ENCODE measurements at regions not wholly inside any gene's neighbourhood (a gene's known extent, or its start where the extent isn't known, plus 50 kb on each side); places are given as distances from the start of the nearest gene placed in this dataset.
"Not testable (repeated sequence)": the region's sequence is repeated elsewhere in the genome, so short reads cannot be mapped to it uniquely, and the experiment has no call there.

DNA sequence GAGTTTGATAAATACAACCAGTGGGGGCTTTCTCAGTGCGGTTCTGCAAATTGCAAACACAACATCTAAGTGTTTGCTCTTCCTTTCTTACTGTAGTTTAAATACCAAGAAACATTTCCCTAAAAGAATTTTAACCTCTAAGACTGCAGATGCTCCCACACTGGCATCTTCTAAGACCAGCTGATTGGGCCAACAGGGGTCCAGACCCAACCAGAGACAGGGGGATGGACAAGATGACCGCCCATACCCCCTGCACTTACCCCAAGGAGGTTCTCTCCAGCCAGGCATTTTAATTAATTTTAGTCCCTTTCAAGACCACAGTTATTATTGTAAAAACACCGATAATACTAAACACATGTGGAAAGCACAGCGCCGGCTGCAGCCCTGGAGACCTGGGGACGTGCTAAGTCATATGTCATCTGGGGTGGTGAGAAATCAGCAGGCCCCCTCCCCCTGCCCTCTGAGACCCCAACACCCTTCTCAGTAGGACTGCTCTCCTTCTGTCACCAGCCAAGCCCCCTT is 242.3 kb downstream of the SOX9 start:
- DNase-seq (ENCODE audit: low read depth, low spot score): no peak

DNA sequence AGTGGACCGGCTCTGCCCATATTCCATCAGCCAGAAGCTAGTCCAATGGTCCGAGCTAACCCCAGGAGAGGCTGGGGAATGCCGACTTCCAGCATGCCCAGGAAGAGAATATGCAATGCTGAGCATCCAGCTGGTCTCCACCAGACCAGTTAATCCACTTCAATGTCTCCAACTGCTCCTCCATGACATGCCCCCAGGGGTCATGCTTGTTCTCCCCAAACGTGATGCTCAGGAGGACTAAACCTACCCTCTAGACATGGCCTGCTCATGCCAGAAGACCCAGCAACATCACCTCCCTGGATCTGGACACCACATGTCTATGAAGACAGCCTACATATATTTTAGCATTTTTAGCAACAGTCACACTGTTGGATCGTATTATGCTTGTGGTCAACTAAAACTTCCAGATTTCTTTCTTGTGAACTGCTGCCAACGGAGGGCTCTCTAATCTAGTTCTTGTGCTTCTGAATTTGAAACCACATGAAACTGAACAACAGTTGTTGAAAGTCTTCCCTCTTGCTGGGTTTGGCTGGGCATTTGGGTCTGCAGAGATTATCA is 245.1 kb downstream of the SOX9 start:
- no peak for DNase-seq (ENCODE audit: low read depth, low spot score)

GRCh38 chr17:72366626-72367025 is 245.8 kb downstream of the SOX9 start:
- no peak for DNase-seq (ENCODE audit: low read depth, low spot score)

GRCh38 chr17:72368191-72368590 is 247.4 kb downstream of the SOX9 start:
- no peak for DNase-seq (ENCODE audit: low read depth, low spot score)

DNA sequence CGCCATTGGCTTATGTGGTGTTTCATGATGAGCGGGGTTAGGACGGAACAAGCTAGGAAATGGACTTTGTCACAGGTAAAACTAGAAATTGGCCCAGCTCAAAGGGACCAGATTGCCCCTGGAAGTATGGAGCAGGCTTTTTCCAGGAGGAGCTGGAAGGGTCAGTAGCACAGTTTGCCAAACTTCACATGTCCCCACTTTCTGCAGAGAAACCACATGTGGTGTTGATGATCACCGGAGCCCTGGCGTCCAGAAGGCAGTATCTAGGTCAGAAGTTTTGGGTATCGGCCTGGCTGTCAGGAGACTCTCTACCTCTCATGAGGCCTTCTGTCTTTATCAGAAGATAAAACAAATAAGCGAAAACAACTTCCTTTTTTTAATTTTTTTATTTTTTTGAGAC is 248.5 kb downstream of the SOX9 start:
- no peak for DNase-seq (ENCODE audit: low read depth, low spot score)

DNA sequence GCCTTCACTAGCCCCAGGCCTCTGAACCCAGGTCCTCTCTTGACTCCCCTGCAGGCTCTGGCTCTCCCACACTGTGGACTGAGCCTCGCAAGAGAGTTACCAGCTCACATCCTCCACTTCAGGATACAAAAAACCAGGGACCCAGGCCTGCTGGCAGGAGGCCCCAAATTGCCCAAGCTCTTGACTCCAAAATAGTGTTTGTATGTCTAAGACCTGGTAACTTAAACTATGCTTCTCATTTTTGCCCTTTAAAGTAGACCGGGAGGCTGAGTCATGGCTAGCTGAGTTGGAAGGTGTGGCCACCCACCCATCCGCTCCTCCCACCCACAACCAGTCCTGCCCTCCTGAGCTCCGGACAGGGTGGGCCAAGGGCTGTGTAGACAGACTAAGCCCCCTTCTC is 250.0 kb downstream of the SOX9 start:
- no peak for DNase-seq (ENCODE audit: low read depth, low spot score)

GRCh38 chr17:72372185-72372584 is 251.4 kb downstream of the SOX9 start:
- no peak for DNase-seq (ENCODE audit: low read depth, low spot score)

DNA sequence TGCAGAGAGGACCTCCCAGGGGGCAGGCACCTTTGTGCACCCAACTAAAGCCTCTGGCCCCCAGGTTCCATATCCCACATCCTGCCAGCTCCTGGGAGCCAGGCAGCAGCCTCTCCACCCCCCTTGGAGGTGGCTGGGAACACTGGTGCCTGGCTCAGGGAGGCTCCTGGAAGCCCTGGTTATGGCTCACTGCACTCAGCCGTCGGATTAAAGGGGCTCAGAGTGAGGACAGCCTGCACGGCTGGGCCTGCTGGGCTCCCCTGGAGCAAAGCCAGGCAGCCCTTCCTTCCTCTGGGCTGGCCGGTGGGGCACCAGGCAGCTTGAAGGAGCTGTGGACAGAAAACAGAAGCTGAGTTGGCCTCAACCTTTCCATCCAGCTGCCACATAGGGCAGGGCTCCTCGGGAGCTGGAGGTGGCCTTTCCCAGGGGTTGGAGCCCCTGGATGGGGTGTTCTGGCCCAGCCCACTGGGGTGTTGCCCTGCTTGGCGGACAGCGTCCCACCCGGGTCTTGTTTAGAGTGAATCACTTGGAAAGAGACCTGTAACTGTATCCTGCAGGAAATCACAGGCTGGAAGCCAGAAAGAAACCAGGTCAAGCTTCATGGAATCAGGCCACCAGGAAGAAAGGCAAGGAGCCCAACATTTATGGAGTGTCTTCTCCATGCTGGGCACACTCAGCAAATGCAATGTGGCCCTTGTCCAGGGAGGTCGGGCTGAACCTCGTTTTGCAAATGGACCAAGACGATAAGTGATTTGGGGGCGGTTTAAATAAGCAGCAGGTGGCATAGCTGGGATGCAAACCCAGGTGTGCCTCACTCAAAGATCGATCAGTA is 253.3 kb downstream of the SOX9 start:
- no peak for DNase-seq (ENCODE audit: low read depth, low spot score)

DNA sequence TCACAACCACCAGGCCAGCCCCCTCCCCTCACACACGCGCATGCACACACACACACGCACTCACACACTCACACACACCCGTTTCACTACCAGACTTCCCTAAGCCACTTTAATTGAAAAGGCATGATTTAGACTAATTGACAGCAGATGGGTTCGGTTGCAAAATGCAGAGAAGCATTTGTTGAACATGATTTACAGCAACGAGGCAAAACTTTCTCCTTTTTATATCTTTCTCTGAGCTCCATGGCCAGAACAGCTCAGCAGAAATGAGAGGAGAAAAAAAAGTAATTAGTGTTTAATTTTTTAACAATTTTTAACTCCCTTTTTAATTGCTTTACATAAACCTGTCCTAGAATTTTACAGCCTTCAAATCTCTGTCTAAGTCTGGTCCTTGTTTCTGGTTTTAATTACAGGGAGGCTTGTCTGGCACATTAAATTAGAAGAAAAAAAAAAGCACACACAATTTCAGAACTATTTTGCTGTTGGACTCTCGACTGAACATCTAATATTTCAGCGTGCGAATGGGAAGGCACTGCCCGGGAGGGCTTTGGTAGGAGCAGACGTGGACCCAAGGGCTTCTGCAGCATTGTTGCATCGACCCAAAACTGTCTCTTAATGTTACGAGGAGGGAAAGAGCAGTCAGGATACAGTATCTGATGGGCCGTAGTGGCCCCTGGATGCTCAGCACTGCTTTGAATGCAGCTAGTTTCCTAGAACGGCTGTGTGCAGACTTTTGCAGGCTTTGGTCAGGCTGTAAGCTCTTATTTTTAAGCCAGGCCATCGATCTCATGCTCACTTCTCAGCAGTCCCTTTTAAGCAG is 255.9 kb downstream of the SOX9 start:
- DNase-seq (ENCODE audit: low read depth, low spot score): no peak

DNA sequence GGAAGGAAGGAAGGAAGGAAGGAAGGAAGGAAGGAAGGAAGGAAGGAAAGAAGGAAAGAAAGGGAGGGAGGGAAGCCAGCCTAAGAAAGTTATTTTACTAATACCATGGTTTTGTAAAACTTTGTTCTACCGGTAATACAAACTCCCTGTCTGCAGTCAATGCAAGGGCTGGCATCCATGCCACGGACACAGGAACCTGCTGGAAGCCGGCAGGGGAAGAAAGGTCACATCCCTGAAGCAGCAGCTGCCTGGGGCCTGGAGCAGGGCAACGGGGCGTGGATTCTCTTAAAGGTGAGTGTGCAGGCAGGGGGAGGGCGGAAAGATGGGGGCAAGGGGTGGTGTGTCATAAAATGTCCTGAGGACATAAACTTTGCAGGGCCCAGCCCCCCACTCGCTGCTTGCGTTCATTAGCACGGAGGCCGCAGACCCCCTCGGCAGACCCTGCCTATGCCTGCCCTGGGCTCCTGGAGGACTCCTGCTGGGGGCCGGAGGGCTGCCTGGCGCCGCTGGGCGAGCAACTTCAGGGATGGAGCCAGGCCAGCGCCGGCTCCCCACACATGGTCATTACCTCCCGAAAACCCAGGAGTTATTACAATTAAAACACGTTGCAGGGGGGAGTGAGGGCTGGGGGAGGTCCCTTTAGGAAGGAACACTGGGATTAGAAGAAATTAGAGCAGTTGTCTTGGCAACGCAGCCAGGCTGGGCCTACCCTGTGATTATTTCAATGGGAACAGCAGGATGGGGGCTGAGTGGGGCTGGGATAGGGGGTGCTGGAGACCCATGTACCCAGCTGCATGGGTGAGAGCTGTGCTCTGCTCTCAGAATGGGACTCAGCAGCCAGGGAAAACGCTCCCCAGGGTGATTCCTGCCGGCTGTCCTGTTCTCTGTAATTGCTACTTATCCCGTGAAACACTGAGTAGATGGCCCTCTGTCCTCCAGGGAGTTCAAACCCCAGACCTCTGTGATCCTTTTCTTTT is 257.9 kb downstream of the SOX9 start:
- DNase-seq (ENCODE audit: low read depth, low spot score): no peak

DNA sequence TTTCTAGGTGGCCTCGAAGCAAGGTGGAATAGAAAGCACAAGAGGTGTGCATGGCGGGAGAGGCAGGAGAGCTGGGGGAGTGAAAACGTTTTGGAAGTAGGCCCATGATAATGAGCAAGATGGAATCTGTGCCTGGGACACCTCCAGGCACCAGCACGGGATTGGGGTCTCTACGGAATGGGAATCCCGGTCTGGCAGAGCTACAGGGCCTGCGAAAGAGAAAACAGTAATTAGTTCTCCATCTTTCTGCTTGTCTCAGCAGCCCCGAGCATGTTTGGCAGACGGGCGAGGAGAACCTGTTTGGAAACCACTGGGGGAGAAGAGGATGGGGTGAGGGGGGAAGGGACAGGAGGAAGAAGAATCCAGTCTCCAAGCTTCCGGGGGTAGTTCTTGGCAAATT is 258.7 kb downstream of the SOX9 start:
- DNase-seq (ENCODE audit: low read depth, low spot score): no peak

- DNase-seq (ENCODE audit: low read depth, low spot score): no peak
Observed at GRCh38 chr17:72380120-72380519, 259.3 kb downstream of the SOX9 start.

- no peak for DNase-seq (ENCODE audit: low read depth, low spot score)
Observed at GRCh38 chr17:72380737-72381136, 259.9 kb downstream of the SOX9 start.

- no peak for DNase-seq (ENCODE audit: low read depth, low spot score)
Observed at GRCh38 chr17:72381597-72382397, 261.0 kb downstream of the SOX9 start.

DNA sequence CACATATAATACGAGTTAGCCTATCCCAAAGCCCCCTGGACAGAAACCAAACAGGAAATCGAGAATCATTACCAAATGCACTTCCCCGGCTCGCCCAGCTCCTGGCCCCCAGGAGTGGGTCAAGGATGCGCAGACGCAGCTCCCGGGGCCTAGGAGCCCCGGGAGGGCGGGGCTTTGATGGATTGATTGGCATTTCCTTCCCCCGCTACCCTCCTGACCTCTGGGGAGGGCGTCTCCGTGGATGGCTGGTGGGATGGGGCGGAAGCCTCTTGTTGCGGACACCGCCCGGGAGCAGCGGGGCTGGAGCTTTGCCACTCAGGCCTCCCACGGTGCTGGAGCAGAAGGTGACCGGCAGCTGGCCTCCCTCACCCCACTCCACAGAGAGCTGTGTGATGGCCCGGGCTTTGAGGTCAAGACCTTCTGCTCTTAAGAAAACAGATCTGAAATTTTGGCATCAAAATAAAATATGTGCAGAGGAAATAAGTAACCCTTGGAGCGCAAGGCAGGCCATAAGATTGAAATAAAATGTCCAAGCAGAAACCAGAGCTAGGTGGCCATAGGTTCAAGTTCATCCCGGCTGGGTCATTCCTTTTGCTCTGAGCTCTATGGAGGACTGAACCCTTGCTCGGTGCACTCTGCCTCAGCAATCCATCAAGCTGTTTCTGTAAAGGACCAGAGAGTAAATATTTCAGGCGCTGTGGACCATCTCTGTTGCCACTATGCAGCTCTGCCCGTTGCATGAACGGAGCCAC is 262.3 kb downstream of the SOX9 start:
- no peak for DNase-seq (ENCODE audit: low read depth, low spot score)

DNA sequence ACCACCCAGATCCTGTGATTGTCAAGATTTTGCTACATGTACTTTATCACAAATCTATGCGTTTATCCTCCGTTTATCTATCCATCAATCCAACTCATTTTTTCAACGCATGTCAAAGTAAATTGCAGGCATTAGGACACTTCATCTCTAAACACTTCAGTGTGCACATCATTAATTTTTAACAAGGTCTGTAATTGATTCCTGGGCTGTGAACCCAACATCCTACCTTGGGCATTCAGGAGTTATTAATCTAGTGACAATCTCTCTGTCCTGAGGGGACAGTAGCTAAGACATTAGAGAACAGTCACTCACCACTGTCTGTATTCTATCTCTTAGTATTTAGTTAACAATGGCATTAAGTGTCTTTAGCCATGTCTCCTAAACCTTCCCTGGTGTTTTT is 264.7 kb downstream of the SOX9 start:
- DNase-seq (ENCODE audit: low read depth, low spot score): no peak

DNA sequence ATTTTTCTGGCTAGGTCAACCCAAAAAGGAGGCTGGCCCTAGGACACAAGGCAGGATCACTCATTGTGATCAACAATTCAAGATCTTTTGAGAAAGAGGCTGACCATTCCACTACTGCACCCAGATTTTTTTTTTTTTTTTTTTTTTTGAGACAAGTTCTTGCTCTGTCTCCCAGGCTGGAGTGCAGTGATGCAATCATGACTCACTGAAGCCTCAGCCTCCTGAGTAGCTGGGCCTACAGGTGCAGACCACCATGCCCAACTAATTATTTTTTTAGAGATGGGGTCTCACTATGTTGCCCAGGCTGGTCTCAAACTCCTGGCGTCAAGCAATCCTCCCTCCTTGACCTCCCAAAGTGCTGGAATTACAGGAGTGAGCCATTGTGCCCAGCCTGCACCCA is 265.4 kb downstream of the SOX9 start:
- not testable (repeated sequence) for DNase-seq (ENCODE audit: low read depth, low spot score)

GRCh38 chr17:72386619-72387237 is 265.9 kb downstream of the SOX9 start:
- no peak for DNase-seq (ENCODE audit: low read depth, low spot score)

- no peak for DNase-seq (ENCODE audit: low read depth, low spot score)
Observed at GRCh38 chr17:72387487-72387886, 266.7 kb downstream of the SOX9 start.

Measured in pulmonary artery endothelial cell (primary cell).